ENCODE measurements at regions not wholly inside any gene's neighbourhood (a gene's known extent, or its start where the extent isn't known, plus 50 kb on each side); places are given as distances from the start of the nearest gene placed in this dataset.

GRCh38 chr13:42722883-42723539 is 58.4 kb upstream of the FAM216B start:
- no peaks in the 10 kb centered on the region for H3K79me2 ChIP-seq (ENCODE audit: insufficient read depth, low read depth, low read length)
- intact Hi-C loops (cut with micrococcal nuclease; ENCODE audit: unreplicated experiment): loop anchor here (10.0 kb wide), 1 partner anchor 128 kb away; no protein-coding TSS in a partner anchor
- no peaks in the 10 kb centered on the region for H3K4me1 ChIP-seq (ENCODE audit: insufficient read depth, low read length, poor library complexity, severe bottlenecking)
- no peaks in the 10 kb centered on the region for H4K20me1 ChIP-seq (ENCODE audit: insufficient read depth, low read length)
- no peaks in the 10 kb centered on the region for H3K36me3 ChIP-seq (ENCODE audit: insufficient read depth, low read length)
- H2AFZ ChIP-seq (ENCODE audit: low read length): no peak overlapping the region
- CTCF ChIA-PET (ENCODE audit: unreplicated experiment): no interaction called here
- no TSS peak for BruUV-seq (replicated peaks)
- H3K4me3 ChIP-seq (ENCODE audit: low read depth, low read length, poor library complexity, severe bottlenecking): no peak overlapping the region
- H3K27ac ChIP-seq (ENCODE audit: low read depth, low read length, poor library complexity, severe bottlenecking): no peak overlapping the region
- TF ChIP-seq CTCF (conservative IDR thresholded peaks at IDR 0.05; ENCODE audit: low read length): no peak
- TF ChIP-seq EZH2phosphoT487 (IDR thresholded peaks at IDR 0.05; ENCODE audit: borderline replicate concordance, low read depth, low read length): no peak
- H3K4me2 ChIP-seq (ENCODE audit: low read length): no peak overlapping the region
- no peaks in the 10 kb centered on the region for H3K9me2 ChIP-seq (ENCODE audit: insufficient read depth, low read length)
- POLR2A ChIA-PET: interaction anchor here (1.2 kb wide), 1 partner anchor 20 kb away, joined by 3 read pairs; no protein-coding TSS in a partner anchor
- H3K9me3 ChIP-seq (ENCODE audit: low read length): no peaks in the 10 kb centered on the region
- DNase-seq (ENCODE audit: low spot score): no peak

GRCh38 chr13:42728507-42729180 is 52.7 kb upstream of the FAM216B start:
- BruUV-seq (replicated peaks): no TSS peak
- H3K4me1 ChIP-seq (ENCODE audit: insufficient read depth, low read length, poor library complexity, severe bottlenecking): no peaks in the 10 kb centered on the region
- no peak for TF ChIP-seq CTCF (conservative IDR thresholded peaks at IDR 0.05; ENCODE audit: low read length)
- no peaks in the 10 kb centered on the region for H3K9me3 ChIP-seq (ENCODE audit: low read length)
- no peak overlapping the region for H3K4me2 ChIP-seq (ENCODE audit: low read length)
- no peak overlapping the region for H2AFZ ChIP-seq (ENCODE audit: low read length)
- no peaks in the 10 kb centered on the region for H4K20me1 ChIP-seq (ENCODE audit: insufficient read depth, low read length)
- intact Hi-C loops (cut with micrococcal nuclease; ENCODE audit: unreplicated experiment): loop anchor here (10.0 kb wide), 1 partner anchor 134 kb away; no protein-coding TSS in a partner anchor
- no peaks in the 10 kb centered on the region for H3K36me3 ChIP-seq (ENCODE audit: insufficient read depth, low read length)
- H3K79me2 ChIP-seq (ENCODE audit: insufficient read depth, low read depth, low read length): no peaks in the 10 kb centered on the region
- H3K4me3 ChIP-seq (ENCODE audit: low read depth, low read length, poor library complexity, severe bottlenecking): no peak overlapping the region
- no peaks in the 10 kb centered on the region for H3K9me2 ChIP-seq (ENCODE audit: insufficient read depth, low read length)
- DNase-seq (ENCODE audit: low spot score): no peak
- ChIA-PET POLR2A (interaction anchor here (0.6 kb wide), 1 partner anchor 7 kb away, joined by 3 read pairs; no protein-coding TSS in a partner anchor), CTCF (ENCODE audit: unreplicated experiment) (no interaction called here)
- no peak overlapping the region for H3K27ac ChIP-seq (ENCODE audit: low read depth, low read length, poor library complexity, severe bottlenecking)

Measured in OCI-LY7 (cell line).